ENCODE measurements at regions not wholly inside any gene's neighbourhood (a gene's known extent, or its start where the extent isn't known, plus 50 kb on each side); places are given as distances from the start of the nearest gene placed in this dataset.
"Not testable (repeated sequence)": the region's sequence is repeated elsewhere in the genome, so short reads cannot be mapped to it uniquely, and the experiment has no call there.

- Histone ChIP-seq H3F3A (ENCODE audit: low read depth) (no peaks in the 10 kb centered on the region), H3K9me3 (ENCODE audit: low read depth) (no peaks in the 10 kb centered on the region), H3K36me3 (no peaks in the 10 kb centered on the region), H3K4me3 (no peak overlapping the region), H2AFZ (replicated peaks) (no peak overlapping the region), H3K27me3 (no peaks in the 10 kb centered on the region), H4K20me1 (ENCODE audit: low read depth) (no peaks in the 10 kb centered on the region), H3K9ac (no peak overlapping the region), H3K4me1 (no peaks in the 10 kb centered on the region), H3K4me2 (no peak overlapping the region), H3K79me2 (ENCODE audit: low read depth) (no peaks in the 10 kb centered on the region), H3K27ac (no peak overlapping the region)
- TF ChIP-seq EZH2phosphoT487 (IDR thresholded peaks at IDR 0.05) (no peak), EZH2 (IDR thresholded peaks at IDR 0.05) (no peak), CTCF (IDR thresholded peaks at IDR 0.05) (no peak)
- Mint-ChIP-seq H3K36me3 (no peaks in the 10 kb centered on the region), H3K27me3 (ENCODE audit: insufficient read depth, low read depth) (no peaks in the 10 kb centered on the region), H3K4me3 (no peak overlapping the region), H3K4me1 (no peaks in the 10 kb centered on the region), H3K27ac (no peak overlapping the region), H3K9me3 (peaks cover 13% of the 10 kb centered on the region)
- peak; percentile 3 for DNase-seq (ENCODE audit: low spot score)
Observed at GRCh38 chr3:20451170-20451569, 265.2 kb upstream of the SGO1 start.

GRCh38 chr3:20450611-20451010 lies 264.6 kb upstream of the SGO1 start:
- Mint-ChIP-seq H3K27ac (no peak overlapping the region), H3K4me3 (no peak overlapping the region), H3K4me1 (no peaks in the 10 kb centered on the region), H3K36me3 (no peaks in the 10 kb centered on the region), H3K27me3 (ENCODE audit: insufficient read depth, low read depth) (no peaks in the 10 kb centered on the region), H3K9me3 (peaks cover 13% of the 10 kb centered on the region)
- no peaks in the 10 kb centered on the region for H3K27me3 ChIP-seq
- no peak overlapping the region for H3K4me2 ChIP-seq
- H3K4me1 ChIP-seq: no peaks in the 10 kb centered on the region
- no peak overlapping the region for H2AFZ ChIP-seq (replicated peaks)
- TF ChIP-seq EZH2 (IDR thresholded peaks at IDR 0.05) (no peak), CTCF (IDR thresholded peaks at IDR 0.05) (no peak), EZH2phosphoT487 (IDR thresholded peaks at IDR 0.05) (no peak)
- H3K4me3 ChIP-seq: no peak overlapping the region
- no peaks in the 10 kb centered on the region for H3F3A ChIP-seq (ENCODE audit: low read depth)
- no peaks in the 10 kb centered on the region for H4K20me1 ChIP-seq (ENCODE audit: low read depth)
- DNase-seq (ENCODE audit: low spot score): no peak
- no peaks in the 10 kb centered on the region for H3K9me3 ChIP-seq (ENCODE audit: low read depth)
- no peaks in the 10 kb centered on the region for H3K79me2 ChIP-seq (ENCODE audit: low read depth)
- no peak overlapping the region for H3K9ac ChIP-seq
- H3K27ac ChIP-seq: no peak overlapping the region
- H3K36me3 ChIP-seq: no peaks in the 10 kb centered on the region

GRCh38 chr3:20442846-20443245 lies 256.8 kb upstream of the SGO1 start:
- Mint-ChIP-seq H3K27me3 (ENCODE audit: insufficient read depth, low read depth) (no peaks in the 10 kb centered on the region), H3K9me3 (peaks cover 2% of the 10 kb centered on the region), H3K27ac (no peak overlapping the region), H3K4me3 (no peak overlapping the region), H3K36me3 (no peaks in the 10 kb centered on the region), H3K4me1 (no peaks in the 10 kb centered on the region)
- H4K20me1 ChIP-seq (ENCODE audit: low read depth): no peaks in the 10 kb centered on the region
- no peak overlapping the region for H3K27ac ChIP-seq
- H3K9ac ChIP-seq: no peak overlapping the region
- no peaks in the 10 kb centered on the region for H3K79me2 ChIP-seq (ENCODE audit: low read depth)
- TF ChIP-seq EZH2 (IDR thresholded peaks at IDR 0.05) (no peak), EZH2phosphoT487 (IDR thresholded peaks at IDR 0.05) (no peak)
- H3K9me3 ChIP-seq (ENCODE audit: low read depth): no peaks in the 10 kb centered on the region
- H3K4me2 ChIP-seq: no peak overlapping the region
- H3K27me3 ChIP-seq: no peaks in the 10 kb centered on the region
- no peak overlapping the region for H3K4me3 ChIP-seq
- DNase-seq (ENCODE audit: low spot score): no peak
- H2AFZ ChIP-seq (replicated peaks): no peak overlapping the region
- no peaks in the 10 kb centered on the region for H3K4me1 ChIP-seq
- no peaks in the 10 kb centered on the region for H3F3A ChIP-seq (ENCODE audit: low read depth)
- no peaks in the 10 kb centered on the region for H3K36me3 ChIP-seq

GRCh38 chr3:20427268-20427667 lies 241.3 kb upstream of the SGO1 start:
- H3K27me3 Mint-ChIP-seq (ENCODE audit: insufficient read depth, low read depth); H3K27ac Mint-ChIP-seq; H3K79me2 ChIP-seq (ENCODE audit: low read depth); H3K4me1 ChIP-seq; H3K4me3 ChIP-seq; H3K36me3 Mint-ChIP-seq; H3K9me3 ChIP-seq (ENCODE audit: low read depth); H3K36me3 ChIP-seq; DNase-seq (ENCODE audit: low spot score); H3K27me3 ChIP-seq; H3K4me1 Mint-ChIP-seq; H2AFZ ChIP-seq (replicated peaks); H4K20me1 ChIP-seq (ENCODE audit: low read depth); H3K9ac ChIP-seq; H3K27ac ChIP-seq; H3K4me2 ChIP-seq; H3K4me3 Mint-ChIP-seq; H3F3A ChIP-seq (ENCODE audit: low read depth): not testable (repeated sequence)
- peaks cover 14% of the 10 kb centered on the region for H3K9me3 Mint-ChIP-seq
